ENCODE measurements at regions not wholly inside any gene's neighbourhood (a gene's known extent, or its start where the extent isn't known, plus 50 kb on each side); places are given as distances from the start of the nearest gene placed in this dataset.
A peak's percentile ranks its signal among the peaks of the same experiment; 100 is the strongest.

DNA sequence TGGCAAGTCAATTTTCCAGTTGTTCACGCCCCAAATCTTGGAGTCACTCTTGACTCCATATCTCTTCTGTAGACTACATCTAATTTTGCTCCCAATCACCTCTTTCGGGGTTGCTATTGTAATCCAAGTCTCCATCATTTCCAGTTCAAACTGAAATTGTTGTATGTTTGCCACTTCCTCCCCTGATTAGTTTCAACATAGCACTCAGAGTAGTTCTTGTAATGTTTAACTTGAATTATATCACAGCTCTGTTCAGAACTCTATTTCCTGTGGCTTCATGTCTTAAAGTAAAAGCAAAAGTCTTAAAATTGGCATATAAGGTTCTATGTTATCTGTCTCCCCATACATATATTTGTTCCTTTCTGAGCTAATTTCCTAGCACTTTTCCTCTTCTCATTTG is 348.5 kb upstream of the RIOK2 start:
- no peaks in the 10 kb centered on the region for H3K4me1 ChIP-seq
- no peak overlapping the region for H3K27ac ChIP-seq
- intact Hi-C loops (cut with DNase I), result no loop called here
- no peaks in the 10 kb centered on the region for H3K36me3 ChIP-seq
- TF ChIP-seq, protein P1, sequence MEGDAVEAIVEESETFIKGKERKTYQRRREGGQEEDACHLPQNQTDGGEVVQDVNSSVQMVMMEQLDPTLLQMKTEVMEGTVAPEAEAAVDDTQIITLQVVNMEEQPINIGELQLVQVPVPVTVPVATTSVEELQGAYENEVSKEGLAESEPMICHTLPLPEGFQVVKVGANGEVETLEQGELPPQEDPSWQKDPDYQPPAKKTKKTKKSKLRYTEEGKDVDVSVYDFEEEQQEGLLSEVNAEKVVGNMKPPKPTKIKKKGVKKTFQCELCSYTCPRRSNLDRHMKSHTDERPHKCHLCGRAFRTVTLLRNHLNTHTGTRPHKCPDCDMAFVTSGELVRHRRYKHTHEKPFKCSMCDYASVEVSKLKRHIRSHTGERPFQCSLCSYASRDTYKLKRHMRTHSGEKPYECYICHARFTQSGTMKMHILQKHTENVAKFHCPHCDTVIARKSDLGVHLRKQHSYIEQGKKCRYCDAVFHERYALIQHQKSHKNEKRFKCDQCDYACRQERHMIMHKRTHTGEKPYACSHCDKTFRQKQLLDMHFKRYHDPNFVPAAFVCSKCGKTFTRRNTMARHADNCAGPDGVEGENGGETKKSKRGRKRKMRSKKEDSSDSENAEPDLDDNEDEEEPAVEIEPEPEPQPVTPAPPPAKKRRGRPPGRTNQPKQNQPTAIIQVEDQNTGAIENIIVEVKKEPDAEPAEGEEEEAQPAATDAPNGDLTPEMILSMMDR (IDR thresholded peaks at IDR 0.05), result no peak
- no peak for TF ChIP-seq POLR2A (IDR thresholded peaks at IDR 0.05)
- no peak for DNase-seq
- no peaks in the 10 kb centered on the region for H3K9me3 ChIP-seq
- H3K4me3 ChIP-seq (replicated peaks in 1 of 3), result no peak overlapping the region
- WGBS, 2 donors, result 91 to 94% methylated on average over 2 of the region's 2 CpGs
- no peaks in the 10 kb centered on the region for H3K27me3 ChIP-seq

DNA sequence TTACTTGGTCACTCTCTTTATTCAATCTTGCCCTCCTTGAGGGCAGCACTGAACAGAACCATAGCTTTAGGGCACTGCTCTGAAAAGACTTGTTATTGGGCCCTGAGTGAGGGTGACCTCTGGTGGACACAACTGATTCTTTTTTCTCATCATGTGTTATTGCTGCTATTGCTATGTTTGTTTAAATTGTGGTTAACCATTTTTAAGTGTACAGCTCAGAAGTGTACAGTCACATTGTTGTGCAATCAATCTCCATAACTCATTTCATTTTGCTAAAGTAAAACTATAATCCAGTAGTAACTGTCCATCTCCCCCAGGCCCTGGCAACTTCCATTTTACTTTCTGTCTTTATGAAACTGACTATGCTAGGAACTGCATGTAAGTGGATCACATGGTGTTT is 351.1 kb upstream of the RIOK2 start:
- H3K27ac ChIP-seq, result no peak overlapping the region
- no peak for DNase-seq
- no peak overlapping the region for H3K4me3 ChIP-seq (replicated peaks in 1 of 3)

DNA sequence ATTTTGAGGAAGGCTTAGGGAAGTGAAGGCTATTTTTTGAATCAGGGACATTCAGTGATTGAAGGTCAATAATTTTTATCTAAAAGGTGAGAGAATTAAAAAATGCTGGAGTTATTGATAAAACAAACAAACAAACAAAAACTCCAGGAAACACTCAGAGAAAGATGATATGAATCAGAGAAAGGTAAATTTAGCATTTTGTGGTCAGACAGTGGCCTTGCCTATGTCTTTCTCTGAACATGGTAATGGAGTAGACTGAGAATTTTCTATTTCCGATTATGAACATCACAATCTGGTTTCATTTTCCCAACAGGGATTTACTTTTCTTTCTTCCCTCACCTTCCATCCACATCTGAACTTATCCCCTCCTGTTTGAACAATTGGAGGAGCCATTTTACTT is 353.6 kb upstream of the RIOK2 start:
- H3K9me3 ChIP-seq, result no peaks in the 10 kb centered on the region
- H3K36me3 ChIP-seq, result no peaks in the 10 kb centered on the region
- H3K27ac ChIP-seq, result no peak overlapping the region
- 85 to 86% methylated on average over 1 of the region's 1 CpG for WGBS, 2 donors
- no peaks in the 10 kb centered on the region for H3K27me3 ChIP-seq
- intact Hi-C loops (cut with DNase I), result no loop called here
- H3K4me3 ChIP-seq (replicated peaks in 1 of 3), result no peak overlapping the region
- DNase-seq, result no peak
- H3K4me1 ChIP-seq, result no peaks in the 10 kb centered on the region
- no peak for TF ChIP-seq POLR2A (IDR thresholded peaks at IDR 0.05)
- TF ChIP-seq, protein P1 (IDR thresholded peaks at IDR 0.05), result no peak

More for the DNA sequence above, 351.1 kb upstream of the RIOK2 start:
- H3K9me3 ChIP-seq, result no peaks in the 10 kb centered on the region
- no peaks in the 10 kb centered on the region for H3K36me3 ChIP-seq
- intact Hi-C loops (cut with DNase I), result no loop called here
- H3K27me3 ChIP-seq, result no peaks in the 10 kb centered on the region
- TF ChIP-seq, protein P1 (IDR thresholded peaks at IDR 0.05), result peak in 2 of 6 experiments; percentile 11 to 34
- TF ChIP-seq POLR2A (IDR thresholded peaks at IDR 0.05), result no peak
- no peaks in the 10 kb centered on the region for H3K4me1 ChIP-seq

DNA sequence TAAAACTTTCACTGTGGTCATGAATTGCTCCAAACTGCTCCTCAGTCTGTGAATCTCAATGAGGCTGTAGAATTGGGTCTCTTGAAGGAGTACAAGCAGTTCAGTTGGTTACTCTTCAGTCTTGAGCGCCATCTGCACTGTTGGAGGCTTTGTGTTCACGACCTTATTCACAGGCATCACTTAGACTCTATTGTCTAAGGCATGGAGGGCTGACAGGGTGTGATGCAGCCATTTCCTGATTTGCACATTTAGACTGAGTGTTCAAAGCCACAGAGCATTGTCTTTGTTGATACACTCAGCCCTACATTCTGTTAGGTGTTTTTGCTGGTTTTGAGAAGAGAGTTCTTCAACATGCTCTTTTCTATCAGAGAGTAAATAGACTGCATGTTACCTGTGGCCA is 355.9 kb upstream of the RIOK2 start:
- intact Hi-C loops (cut with DNase I), result no loop called here

DNA sequence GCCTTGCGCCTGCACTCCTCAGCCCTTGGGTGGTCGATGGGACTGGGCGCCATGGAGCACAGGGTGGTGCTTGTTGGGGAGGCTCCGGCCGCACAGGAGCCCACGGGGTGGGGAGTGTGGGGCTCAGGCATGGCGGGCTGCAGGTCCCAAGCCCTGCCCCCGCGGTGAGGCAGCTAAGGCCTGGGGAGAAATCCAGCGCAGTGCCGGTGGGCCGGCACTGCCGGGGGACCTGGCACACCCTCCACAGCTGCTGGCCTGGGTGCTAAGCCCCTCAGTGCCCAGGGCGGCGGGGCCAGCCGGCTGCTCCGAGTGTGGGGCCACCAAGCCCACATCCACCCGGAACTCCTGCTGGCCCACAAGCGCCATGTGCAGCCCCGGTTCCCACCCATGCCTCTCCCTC is 358.8 kb upstream of the RIOK2 start:
- DNase-seq, result no peak
- H3K4me3 ChIP-seq (replicated peaks in 1 of 3), result no peak overlapping the region
- H3K36me3 ChIP-seq, result no peaks in the 10 kb centered on the region
- 100% methylated on average over 2 to 7 of the region's 20 CpGs for WGBS, 2 donors
- no peak overlapping the region for H3K27ac ChIP-seq
- intact Hi-C loops (cut with DNase I), result no loop called here
- H3K27me3 ChIP-seq, result no peaks in the 10 kb centered on the region
- no peaks in the 10 kb centered on the region for H3K4me1 ChIP-seq
- H3K9me3 ChIP-seq, result no peaks in the 10 kb centered on the region
- no peak for TF ChIP-seq POLR2A (IDR thresholded peaks at IDR 0.05)
- TF ChIP-seq, protein P1 (IDR thresholded peaks at IDR 0.05), result no peak

More for the DNA sequence above, 355.9 kb upstream of the RIOK2 start:
- 57 to 70% methylated on average over 2 of the region's 2 CpGs for WGBS, 2 donors
- DNase-seq, result no peak
- no peaks in the 10 kb centered on the region for H3K27me3 ChIP-seq
- H3K36me3 ChIP-seq, result no peaks in the 10 kb centered on the region
- no peak overlapping the region for H3K4me3 ChIP-seq (replicated peaks in 1 of 3)
- H3K27ac ChIP-seq, result no peak overlapping the region
- TF ChIP-seq, protein P1 (IDR thresholded peaks at IDR 0.05), result no peak
- no peak for TF ChIP-seq POLR2A (IDR thresholded peaks at IDR 0.05)
- H3K4me1 ChIP-seq, result no peaks in the 10 kb centered on the region
- H3K9me3 ChIP-seq, result no peaks in the 10 kb centered on the region
